HG02852 (cell line): ENCODE measurements at regions not wholly inside any gene's neighbourhood (a gene's known extent, or its start where the extent isn't known, plus 50 kb on each side); places are given as distances from the start of the nearest gene placed in this dataset.
"Not testable (repeated sequence)": the region's sequence is repeated elsewhere in the genome, so short reads cannot be mapped to it uniquely, and the experiment has no call there.

Experiments used
- ATAC-seq: cut with Tn5 transposase; IDR thresholded peaks from one replicate; pipeline ENCODE4 v1.9.1; 2021; ENCODE audit warnings: mild to moderate bottlenecking, moderate library complexity; ENCODE audit not compliant: unreplicated experiment

DNA sequence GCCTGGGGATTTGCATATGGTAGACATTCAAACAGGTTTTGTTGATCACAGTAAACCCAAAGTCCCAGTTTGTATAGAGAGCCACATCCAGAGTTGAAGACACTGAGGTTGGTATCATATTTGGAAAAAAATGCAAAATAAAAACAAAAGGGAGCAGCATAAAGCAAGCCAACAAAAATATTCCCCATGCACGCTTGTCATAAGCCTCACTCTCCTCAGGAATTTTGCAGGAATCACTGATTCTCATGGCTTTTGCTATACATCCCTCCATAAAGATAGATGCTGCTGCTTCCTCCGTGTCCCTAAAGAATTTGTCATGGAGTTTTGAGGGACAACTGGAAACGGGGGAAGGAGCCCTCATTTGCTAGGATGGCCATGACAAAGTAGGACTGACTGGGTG lies 108.8 kb upstream of the TCF4 start:
- no peak for ATAC-seq

DNA sequence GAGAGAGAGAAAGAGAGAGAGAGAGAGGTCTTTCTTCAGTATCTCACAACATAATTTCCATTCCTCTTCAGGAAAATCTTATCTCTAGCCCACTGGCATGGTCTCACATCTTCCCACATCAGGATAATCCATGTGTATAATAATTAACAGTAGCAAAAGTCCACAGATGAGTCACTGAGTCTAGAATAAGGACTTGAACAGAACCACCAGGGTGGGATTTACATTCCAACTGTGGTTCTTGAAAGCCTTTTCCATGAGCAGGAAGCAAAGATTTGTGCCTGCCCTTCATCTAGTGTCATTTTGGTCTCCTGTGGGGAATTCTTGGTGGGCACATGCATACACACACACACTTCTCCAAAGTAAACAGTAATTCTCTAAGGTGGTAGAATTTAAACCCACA lies 107.1 kb upstream of the TCF4 start:
- no peak for ATAC-seq

DNA sequence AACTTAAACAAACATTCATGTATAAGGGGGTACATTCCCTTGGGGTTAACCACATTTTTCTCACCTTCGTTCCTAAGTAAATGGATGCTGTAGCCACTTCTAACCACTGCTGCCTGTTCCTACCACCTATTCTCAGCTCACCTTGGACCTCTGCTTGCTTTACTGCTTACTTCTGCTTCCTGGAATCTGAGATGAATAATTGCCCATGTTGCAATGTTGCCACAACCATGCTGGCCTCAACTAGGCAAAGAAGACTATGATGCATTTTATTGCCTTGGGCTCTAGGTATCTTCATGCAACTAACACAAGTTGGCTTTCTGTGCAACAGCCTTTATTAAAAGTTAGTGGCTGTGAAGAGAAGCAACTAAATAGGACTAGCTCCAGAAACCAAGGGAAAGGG lies 106.3 kb upstream of the TCF4 start:
- ATAC-seq = no peak

GRCh38 chr18:55688030-55688429 lies 100.0 kb upstream of the TCF4 start:
- ATAC-seq = no peak

- no peak for ATAC-seq
Measured at GRCh38 chr18:55687106-55687505, 99.1 kb upstream of the TCF4 start.

DNA sequence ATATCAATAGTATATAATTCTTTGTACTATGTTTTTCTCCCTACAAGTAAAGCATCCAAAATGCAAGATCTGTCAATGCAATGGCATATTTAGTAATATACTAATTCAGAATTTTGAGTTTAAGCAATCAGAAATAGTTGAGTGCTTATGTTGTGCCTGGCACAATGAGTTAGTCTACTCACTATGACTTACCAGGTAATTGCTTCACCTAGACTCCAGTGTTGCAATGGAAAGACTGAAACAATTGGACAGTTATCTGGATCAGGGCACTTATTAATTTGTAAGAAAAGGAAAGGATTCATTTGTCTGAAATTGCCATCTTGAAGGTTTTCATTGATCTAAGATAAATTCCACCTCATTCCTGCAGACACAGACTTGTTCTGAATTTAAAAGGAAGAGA lies 97.6 kb upstream of the TCF4 start:
- no peak for ATAC-seq

DNA sequence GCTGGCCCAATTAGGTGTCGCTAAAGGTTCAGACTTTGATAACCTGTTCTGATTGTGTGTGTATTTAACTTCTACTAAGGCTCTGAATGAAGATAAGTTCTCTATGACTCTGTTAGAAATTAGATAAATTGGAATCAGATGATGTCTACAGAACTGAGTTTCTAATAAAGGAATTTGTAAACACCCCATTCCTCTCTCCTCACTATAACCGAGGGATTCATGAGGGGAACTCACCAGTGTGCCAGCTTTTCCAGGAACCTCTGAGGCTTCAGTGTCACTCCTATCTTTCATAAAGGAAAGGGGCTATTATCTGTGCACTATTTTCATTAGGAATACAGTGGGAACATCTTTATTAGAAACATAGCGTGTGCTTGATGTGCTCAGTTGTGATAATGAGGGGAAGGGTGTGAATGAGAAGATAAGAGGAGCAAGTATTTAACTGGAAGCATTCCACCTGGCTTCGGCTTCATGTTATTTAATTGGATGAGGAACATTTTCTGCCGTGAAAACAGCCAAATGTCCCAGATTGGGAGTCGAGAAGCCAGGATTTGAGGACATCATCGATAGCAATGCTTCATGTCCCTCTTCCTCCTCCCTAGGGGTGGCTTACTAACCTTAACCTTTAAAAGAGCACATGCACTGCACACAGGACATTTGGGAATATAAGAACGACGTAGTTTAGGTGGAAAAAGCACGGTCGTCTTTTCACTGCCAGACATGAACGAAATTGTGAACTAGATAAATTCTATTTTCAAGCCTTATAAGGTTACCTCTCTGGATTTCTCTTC lies 84.8 kb upstream of the TCF4 start:
- ATAC-seq = no peak

GRCh38 chr18:55665506-55665905 lies 77.5 kb upstream of the TCF4 start:
- ATAC-seq = no peak

DNA sequence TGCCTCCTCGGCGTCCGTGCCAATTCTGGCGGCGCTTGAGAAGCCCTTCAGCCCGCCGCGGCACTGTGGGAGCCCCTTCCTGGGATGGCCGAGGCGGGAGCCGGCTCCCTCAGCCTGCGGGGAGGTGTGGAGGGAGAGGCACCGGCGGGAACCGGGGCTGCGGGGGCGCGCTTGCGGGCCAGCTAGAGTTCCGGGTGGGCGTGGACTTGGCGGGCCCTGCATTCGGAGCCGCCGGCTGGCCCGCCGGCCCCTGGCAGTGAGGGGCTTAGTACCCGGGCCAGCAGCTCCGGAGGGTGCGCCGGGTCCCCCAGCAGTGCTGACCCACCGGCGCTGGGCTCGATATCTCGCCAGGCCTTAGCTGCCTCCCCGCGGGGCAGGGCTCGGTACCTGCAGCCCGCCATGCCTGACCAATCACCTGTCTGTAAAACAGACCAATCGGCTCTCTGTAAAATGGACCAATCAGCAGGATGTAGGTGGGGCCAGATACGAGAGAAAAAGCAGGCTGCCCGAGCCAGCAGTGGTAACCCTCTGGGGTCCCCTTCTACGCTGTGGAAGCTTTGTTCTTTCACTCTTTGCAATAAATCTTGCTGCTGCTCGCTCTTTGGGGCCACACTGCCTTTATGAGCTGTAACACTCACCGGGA lies 76.9 kb upstream of the TCF4 start:
- ATAC-seq = not testable (repeated sequence)

DNA sequence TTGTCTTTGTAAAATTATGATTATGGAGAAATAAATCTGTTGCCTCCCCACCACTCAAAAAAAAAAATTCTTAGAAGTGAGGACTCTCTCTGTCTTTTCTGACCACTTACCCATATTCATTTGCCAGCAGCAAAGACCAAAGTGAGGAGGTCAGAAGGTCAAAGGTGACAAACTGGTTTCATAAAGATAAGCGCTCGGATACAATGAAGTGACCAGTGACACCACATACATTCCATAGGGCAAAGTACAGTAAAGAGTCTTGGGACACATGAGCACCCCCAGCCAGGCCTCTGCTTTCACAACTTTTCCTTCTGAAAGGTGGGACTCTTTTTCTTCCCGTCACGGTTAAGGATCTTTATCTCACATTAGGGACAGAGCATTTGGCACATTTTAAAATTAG lies 75.9 kb upstream of the TCF4 start:
- ATAC-seq = no peak

DNA sequence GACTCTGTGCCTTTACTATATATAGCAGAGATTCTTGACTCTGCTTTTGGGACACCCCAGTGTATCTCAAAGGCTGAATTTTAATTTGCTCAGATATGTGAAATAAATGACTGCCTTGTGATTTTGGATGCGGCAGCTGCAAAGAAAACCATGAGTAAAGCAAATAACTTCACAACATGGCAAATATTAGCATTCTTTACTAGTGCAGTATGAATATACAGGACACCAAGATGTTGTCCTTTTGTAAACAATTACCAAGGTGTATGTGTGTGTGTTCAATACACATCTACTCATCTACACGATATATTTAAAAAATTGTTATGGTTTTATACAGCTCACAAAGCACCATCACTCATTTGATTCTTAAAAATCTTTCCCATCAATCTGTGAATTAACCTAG lies 70.6 kb upstream of the TCF4 start:
- no peak for ATAC-seq

GRCh38 chr18:55657572-55658331 lies 69.8 kb upstream of the TCF4 start:
- no peak for ATAC-seq

GRCh38 chr18:55654986-55655385 lies 67.0 kb upstream of the TCF4 start:
- ATAC-seq = no peak

DNA sequence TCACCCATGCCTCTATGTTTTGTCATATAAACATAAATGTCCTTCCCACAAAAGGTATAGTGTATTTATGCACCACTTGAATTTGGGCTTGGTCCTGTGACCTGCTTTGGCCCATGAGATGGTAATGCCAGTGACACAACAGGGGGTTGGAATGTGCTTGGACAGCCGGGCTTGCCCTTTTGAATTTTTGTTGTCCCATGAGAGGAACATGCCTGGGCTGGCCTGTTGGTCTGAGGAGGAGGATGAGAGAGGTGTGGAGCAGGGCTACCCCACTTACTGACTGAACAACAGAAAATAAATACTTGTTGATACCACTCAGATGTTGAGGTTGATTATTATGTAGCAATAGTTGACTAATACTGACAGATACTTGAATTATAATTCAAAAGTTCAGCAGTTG lies 63.2 kb upstream of the TCF4 start:
- ATAC-seq = no peak

GRCh38 chr18:55650363-55650870 lies 62.4 kb upstream of the TCF4 start:
- no peak for ATAC-seq

- no peak for ATAC-seq
Measured at GRCh38 chr18:55647331-55647730, 59.3 kb upstream of the TCF4 start.

GRCh38 chr18:55642191-55642590 lies 54.2 kb upstream of the TCF4 start:
- no peak for ATAC-seq

DNA sequence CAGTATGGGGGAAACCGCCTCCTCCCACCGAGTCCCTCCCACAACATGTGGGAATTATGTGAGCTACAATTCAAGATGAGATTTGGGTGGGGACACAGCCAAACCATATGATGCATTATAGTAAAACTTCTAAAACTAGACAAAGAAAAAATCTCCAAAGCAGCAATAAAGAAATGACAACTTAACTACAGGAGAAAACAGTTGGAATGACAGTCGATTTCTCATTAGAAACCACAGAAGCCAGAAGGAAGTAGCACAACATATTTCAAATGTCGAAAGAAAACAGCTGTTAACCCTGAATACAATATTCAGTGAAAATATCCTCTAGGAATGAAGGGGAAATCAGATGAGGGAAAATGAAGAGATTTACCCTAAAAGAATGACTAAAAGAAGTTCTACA lies 53.5 kb upstream of the TCF4 start:
- ATAC-seq = no peak
